AG09319 (cell line): ENCODE measurements at regions not wholly inside any gene's neighbourhood (a gene's known extent, or its start where the extent isn't known, plus 50 kb on each side); places are given as distances from the start of the nearest gene placed in this dataset.
"Not testable (repeated sequence)": the region's sequence is repeated elsewhere in the genome, so short reads cannot be mapped to it uniquely, and the experiment has no call there.

ENCODE experiments used
- DNase-seq: peaks from one replicate; pipeline ENCODE4 v3.0.0-alpha.2; 2010; ENCODE audit warnings: low read depth; ENCODE audit errors: extremely low read depth
- TF ChIP-seq, protein P1 (sequence below): IDR thresholded peaks from 2 replicates; pipeline ENCODE4 v1.5.1; 2011; ENCODE audit warnings: low read depth, mild to moderate bottlenecking, inconsistent platforms, low read length, moderate library complexity

DNA sequence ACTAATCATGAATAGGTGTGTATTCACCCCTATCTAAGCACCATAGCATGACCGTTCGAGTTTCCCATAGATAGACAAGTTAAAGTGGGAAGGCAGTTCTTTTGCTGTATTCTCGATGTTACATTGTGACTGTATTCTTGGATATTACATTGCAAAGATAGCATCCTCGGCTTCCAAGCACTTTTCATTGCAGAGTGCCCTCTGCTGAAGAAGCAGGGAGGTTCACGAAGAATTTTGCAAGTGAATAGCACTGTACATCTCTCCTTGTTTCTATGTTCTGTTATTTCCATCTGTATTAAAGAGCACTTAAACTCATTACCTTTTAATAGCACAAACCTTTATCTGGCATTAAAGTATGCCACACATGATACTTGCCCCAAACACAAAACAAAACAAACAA is 426.7 kb upstream of the ARX start:
- TF ChIP-seq, protein P1, sequence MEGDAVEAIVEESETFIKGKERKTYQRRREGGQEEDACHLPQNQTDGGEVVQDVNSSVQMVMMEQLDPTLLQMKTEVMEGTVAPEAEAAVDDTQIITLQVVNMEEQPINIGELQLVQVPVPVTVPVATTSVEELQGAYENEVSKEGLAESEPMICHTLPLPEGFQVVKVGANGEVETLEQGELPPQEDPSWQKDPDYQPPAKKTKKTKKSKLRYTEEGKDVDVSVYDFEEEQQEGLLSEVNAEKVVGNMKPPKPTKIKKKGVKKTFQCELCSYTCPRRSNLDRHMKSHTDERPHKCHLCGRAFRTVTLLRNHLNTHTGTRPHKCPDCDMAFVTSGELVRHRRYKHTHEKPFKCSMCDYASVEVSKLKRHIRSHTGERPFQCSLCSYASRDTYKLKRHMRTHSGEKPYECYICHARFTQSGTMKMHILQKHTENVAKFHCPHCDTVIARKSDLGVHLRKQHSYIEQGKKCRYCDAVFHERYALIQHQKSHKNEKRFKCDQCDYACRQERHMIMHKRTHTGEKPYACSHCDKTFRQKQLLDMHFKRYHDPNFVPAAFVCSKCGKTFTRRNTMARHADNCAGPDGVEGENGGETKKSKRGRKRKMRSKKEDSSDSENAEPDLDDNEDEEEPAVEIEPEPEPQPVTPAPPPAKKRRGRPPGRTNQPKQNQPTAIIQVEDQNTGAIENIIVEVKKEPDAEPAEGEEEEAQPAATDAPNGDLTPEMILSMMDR: no peak
- DNase-seq: no peak

- no peak for DNase-seq
- TF ChIP-seq, protein P1: no peak
Observed at GRCh38 chrX:25433307-25433706, 417.5 kb upstream of the ARX start.

- DNase-seq: no peak
- TF ChIP-seq, protein P1: no peak
Observed at GRCh38 chrX:25432396-25432795, 416.6 kb upstream of the ARX start.

- TF ChIP-seq, protein P1: no peak
Observed at GRCh38 chrX:25427873-25428555, 412.2 kb upstream of the ARX start.

DNA sequence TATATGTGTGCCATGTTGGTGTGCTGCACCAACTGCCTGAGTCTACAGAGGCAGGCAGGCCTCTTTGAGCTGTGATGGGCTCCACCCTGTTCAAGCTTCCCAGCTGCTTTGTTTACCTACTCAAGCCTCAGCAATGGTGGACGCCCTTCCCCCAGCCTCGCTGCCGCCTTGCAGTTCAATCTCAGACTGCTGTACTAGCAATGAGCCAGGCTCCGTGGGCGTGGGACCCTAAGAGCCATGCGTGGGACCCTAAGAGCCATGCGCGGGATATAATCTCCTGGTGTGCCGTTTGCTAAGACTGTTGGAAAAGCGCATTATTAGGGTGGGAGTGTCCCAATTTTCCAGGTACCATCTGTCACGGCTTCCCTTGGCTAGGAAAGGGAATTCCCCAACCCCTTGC is 388.4 kb upstream of the ARX start:
- DNase-seq: not testable (repeated sequence)

More at GRCh38 chrX:25427873-25428555, 412.2 kb upstream of the ARX start:
- no peak for DNase-seq

- TF ChIP-seq, protein P1: no peak
- no peak for DNase-seq
Observed at GRCh38 chrX:25389266-25389665, 373.5 kb upstream of the ARX start.

GRCh38 chrX:25383196-25383595 is 367.4 kb upstream of the ARX start:
- no peak for DNase-seq
- TF ChIP-seq, protein P1: no peak

DNA sequence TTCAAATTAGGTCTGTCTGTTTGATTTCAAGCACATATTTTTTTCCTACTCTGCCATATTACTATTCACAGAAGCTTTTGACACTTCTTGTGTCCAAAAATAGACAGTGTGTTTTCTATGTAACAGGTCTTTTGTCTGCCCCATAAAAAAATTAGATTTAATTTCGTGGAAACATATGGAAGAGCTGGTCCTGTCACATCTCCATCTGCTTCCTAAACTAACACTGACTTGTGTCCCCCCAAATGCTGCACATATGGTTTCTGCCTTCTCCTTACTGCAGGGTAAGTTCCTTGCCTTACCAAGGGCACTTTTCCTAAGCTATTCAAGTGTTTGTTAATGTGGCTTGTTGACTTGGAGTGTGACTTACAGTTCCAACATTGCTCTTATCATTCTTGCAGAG is 340.7 kb upstream of the ARX start:
- DNase-seq: no peak
- TF ChIP-seq, protein P1: no peak
